HL-60/S4 treated with retinoic acid at 250 ng/mL for 4 days and 3 days (cell line): ENCODE measurements at regions not wholly inside any gene's neighbourhood (a gene's known extent, or its start where the extent isn't known, plus 50 kb on each side); places are given as distances from the start of the nearest gene placed in this dataset.

Experiments used
- in situ Hi-C: fragments of 300-500 bp; cut with MboI; formaldehyde crosslinking; loops from 2 replicates; pipeline ENCODE4 v1.7.0; 2022; ENCODE audit warnings: low sequenced_read_pairs

DNA sequence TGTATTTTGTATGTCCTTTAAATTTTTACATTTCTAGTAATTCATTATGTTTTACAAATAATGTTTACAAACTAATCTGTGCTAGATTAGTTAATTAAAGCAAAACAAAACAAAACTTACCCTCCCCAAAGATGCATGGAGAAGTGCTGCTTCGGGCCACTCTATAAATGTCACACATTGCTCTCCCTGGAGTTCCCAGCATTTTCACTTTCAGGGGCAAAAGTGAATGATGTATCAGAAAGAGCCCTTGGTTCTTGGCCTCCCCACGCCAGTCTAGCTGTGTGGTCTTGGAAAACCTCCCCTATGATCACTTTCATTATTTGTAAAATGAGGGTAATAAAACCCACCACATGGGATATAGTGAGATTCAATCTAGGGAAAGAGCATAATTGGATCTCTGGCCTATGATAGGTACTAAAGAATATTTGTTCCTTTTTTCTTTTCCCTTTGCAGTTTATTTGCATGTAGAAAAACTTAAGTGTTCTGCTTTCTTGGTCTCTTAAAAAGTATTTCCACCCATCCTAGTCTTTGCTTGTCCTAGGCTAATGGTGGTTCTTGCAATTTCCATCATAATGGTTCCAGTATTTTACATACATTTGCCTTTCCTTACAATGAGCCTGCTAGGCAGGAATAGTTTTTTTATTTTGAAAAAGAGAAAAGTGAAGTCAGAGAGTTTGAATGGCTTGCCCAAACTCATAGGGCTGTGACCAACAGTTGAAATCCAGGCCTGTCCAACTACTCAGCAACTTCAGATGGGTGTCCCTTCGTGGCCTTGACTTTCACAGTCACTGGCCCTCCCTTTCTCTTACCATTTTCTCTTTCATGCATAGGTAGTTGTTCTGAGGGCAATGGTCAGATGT lies 184.5 kb upstream of the KLF4 start:
- in situ Hi-C loops, result no loop called here

DNA sequence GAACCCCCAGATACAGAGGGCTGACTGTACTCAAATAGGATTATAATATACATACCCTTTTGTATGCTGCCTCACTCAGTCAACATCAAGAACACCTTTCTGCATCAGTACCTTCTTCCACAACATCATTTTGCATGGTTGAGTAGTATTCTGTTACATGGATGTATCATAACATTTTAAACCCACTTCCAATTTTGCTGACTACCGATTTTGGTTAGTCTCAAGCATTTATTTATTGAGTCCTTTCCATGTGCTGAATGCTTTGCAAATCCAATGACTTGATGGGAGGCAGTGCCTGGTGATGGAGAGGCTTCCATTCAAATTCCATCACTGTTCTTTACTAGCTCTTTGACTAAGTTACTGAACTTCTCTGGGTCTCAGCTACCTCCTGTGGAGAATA lies 182.0 kb upstream of the KLF4 start:
- in situ Hi-C loops, result no loop called here

DNA sequence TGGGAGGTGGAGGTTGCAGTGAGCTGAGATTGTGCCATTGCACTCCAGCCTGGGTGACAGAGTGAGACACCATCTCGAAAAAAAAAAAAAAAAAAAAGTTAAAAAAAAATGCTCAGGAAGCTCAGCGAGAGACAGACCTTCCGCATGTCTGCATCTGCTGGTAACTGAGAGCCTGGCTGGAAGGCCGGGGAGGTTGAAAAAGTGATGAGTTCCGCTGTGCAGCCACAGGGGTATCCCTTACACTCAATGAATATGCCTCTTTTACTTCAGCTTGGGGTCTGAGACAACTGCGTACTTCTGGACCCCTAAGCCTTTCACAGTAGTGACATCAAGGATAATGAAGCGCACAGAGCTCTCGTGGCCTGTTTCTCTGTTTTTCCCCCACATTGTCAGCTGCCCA lies 179.9 kb upstream of the KLF4 start:
- in situ Hi-C loops, result no loop called here

DNA sequence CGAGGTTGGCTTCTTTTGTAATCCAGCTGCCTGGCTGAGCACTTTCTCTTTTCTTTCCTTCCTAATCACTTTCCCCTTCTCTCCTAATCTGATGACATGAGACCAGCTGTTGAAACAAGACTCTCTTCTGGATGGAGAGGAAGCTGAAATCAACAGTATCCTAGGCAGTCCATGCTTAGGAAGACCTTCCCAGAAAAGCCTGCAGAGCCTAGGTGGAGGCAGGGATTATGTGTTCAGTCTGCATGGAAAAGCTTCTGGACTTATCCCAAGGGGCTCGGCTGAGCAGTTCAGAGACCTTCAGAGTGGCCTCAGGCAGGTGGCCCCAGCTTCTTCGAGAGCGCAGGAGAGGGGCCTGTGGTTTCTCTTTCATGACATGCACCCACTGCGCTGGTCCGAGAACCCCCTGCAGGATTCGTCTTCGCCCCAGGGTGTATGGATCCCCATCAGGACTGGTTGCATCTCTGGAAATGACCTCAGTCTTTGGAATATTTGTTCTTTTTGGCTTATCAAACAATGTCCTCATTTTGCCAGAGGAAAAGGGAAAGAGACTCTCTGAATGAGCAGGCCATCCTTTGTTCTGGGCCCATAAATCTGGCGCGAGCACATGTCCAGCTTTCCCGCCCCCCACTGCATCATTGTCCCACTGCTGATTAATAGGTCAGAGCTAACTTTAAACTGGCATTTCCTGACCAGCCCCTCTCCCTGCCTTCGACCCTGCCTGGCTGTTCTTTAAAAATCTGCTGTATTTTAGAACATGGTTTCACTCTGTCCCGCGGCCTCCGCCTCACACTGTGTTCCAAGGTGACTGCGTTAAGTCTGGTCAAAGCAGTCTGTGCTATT lies 177.9 kb upstream of the KLF4 start:
- in situ Hi-C loops, result no loop called here

DNA sequence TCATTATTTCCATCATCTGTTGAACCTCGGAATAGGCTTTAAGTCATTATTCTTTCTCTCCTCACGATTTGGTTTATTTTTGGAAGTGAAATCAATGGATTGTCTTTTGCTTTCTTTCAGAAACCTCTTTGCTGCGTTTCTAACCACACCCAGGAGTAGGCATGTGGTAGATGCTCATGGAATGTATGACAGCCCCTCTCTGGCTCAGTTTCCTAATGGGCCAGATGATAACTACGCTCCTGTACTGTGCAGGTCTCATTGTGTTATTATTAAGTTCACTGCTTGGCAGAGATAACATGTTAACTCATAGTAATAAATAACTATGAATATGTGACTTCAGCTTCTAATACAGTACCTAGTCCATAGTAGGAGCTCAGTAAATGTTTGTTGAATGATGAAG lies 175.5 kb upstream of the KLF4 start:
- in situ Hi-C loops, result no loop called here

DNA sequence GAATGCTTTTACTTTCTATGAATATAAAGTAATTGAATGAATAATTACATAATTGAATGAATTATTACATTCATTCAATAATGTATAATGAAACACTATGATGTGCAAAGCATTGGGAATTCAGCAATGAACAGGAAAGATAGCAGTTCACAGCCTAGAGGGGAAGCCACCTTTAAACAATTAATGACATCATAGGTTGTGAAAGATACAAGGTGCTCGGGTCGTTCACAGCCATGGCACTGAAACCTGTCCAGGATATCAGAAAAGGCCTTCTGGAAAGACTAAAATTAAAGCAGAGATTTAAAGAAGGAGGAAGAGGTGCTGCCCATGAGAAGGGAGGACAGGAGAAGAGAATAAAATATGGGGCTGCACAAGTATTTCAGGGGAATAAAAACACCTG lies 171.4 kb upstream of the KLF4 start:
- in situ Hi-C loops, result no loop called here

DNA sequence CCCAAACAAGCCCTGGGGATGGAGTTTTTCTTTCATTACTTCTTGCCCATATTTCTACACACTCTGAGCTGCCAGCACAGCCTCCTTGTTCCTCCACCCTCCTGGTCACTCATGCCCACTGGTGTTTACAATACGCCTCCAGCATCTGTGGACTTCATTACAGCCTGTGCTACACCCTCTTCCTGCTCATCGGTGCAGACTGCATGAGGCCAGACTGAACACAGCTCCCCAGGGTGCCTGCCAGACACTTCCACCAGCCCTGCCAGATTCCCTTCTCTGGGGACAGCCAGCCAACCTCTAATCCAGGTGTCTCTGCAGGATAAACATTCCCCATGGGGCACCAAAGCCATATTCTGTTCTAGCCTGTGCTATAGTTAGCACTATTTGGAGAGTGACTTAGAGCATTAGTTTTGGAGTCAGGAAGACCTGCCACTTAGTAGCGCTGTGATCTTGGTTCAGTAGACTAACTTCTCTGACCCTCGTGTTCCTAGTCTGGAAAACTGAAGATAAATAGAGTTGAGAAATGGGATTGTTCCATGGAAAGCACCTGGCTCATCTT lies 163.8 kb upstream of the KLF4 start:
- in situ Hi-C loops, result no loop called here

DNA sequence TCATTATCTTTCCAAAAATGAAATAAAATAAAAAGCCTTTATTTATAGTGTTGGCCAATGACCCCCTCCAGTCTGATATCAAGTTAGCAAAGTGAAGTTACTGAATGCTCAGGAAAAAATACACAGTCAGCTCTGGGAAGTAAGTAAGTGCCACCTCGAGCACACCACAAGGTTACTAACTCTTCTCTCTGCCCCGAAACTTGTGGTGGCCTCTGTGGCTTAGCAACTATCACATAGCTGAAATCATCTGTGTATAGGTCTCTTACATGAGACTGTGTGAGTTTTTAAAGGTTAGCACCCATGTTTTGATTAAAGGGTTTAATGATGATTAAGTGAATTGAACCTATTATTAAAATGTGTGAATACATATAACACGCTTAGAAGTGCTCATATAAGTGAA lies 161.4 kb upstream of the KLF4 start:
- in situ Hi-C loops, result no loop called here

DNA sequence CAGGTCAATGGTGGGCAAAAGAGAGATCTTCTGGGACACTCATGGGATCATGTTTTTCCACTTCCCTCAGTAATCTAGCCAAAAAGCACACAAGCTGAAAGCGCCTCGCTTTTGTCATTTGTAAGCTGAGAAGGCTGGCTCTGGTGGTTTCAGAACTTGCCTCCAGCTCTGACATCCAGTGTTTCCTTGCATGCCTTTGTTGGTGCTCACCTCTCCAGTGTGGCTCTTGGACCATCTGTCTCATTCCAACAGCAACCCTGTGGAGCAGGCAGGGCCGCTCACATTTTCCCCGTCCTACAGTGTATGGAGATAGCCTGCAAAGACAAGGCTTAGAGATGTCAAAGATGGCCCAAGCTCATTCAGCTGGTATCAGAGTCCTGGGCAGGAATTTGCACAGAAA lies 160.8 kb upstream of the KLF4 start:
- in situ Hi-C loops, result no loop called here

DNA sequence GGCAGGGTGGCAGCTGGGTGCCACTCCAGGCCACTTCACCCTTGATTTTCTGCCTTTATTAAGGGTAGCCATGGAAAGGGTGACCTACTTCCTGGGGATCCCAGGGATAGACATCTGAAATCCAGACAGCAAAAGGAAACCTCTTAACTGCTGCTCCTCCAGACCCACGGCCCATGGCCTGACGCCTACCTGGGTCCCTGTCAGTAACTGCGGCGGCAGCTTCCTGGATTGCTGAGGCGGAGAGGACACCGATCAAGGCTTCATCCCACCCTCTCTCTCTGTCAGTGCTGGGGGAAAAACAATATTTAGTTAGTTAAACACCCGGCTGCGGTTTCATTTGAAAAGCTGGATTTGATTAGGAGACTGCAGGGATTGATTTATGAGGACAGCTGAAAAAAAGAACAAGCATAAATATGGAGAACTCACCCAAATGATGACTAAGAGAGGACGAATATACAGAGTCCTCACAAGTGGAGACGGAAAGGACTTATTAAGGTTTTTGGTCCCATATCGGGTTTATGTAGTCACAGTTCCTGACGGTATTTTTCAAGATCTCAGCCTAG lies 158.7 kb upstream of the KLF4 start:
- in situ Hi-C loops, result no loop called here

DNA sequence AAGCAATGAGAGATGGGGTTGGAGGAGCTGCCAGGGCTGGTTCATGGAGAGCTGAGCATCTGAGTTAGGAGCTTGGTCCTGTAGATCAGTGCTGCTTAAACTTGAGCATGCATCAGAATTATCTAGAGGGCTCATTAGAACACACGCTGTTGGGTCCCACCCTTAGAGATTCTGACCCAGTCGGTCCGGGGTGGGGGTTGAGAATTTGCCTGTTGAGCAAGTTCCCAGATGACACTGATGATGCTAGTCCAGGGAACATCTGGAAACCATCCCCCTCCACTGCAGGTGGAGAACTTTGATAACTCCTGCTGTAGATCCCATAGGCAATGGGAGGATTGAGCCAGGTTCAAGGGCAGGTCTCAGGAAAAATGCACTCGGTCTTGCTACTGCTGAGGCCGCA lies 158.0 kb upstream of the KLF4 start:
- in situ Hi-C loops, result no loop called here

DNA sequence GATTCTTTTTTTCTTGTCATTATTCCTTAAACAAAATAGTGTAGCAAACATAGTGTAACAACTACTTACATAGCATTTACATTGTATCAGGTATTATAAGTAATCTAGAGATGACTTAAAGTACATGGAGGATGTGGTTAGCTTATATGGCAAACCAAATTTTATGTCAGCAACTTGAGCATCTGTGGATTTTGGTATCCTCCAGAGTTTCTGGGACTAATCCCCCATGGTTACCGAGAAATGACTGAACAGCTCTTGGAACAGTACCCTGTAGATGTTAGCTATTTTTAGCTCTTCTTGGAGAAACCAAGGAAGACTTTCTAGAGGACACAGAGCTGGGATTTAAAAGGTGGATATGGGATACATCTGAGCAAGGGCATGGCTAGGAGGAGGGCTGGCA lies 157.6 kb upstream of the KLF4 start:
- in situ Hi-C loops, result no loop called here

DNA sequence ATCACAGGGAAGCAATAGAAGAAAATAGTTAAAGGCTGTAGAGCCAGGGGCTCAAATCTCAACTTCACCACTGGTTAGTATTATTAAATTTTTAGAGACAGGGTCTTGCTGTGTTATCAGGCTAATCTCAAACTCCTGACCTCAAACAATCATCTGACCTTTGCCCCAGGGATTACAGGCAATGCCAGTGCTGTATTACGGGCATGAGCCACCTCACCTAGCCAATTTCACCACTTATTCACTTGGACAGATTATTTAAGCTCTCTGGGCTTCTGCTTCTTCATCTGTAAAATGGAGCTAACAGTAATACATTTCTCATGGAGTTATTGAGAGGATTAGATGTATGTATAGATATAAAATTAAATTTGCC lies 155.9 kb upstream of the KLF4 start:
- in situ Hi-C loops, result no loop called here

DNA sequence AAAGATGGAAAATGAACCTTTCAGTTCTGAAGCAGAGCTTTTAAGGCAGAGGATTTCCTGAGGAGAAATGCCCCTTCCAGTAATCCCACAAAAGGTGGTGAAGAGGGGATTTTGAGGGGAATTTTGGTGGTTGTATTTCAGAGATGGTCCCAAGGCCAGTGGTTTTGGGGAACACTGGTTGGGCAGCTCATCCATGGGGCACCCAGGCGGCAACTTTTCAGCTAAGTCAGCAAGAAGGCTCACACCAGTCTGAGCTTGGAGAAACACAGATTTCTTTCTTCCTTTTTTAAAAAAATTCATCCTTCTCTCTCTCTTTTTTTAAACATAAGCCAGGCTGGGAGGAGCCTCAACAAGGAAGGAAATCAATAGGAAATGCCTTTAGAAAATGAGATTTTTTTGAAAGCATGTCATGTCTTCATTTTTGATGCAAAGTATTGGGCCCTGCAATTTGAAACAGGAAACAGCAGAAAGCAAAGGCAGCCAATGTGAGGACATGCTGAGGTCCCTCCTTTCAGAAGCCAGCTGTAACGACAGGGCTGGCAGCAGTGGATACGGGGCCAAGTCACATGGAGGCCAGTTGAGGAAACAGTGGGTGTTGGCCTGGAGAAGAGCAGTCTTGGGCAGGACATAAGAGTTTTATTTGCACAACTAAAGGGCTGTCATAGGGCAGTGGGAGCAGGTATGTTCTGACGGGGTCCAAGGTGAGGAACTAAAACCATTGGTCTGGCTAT lies 155.3 kb upstream of the KLF4 start:
- in situ Hi-C loops, result no loop called here

DNA sequence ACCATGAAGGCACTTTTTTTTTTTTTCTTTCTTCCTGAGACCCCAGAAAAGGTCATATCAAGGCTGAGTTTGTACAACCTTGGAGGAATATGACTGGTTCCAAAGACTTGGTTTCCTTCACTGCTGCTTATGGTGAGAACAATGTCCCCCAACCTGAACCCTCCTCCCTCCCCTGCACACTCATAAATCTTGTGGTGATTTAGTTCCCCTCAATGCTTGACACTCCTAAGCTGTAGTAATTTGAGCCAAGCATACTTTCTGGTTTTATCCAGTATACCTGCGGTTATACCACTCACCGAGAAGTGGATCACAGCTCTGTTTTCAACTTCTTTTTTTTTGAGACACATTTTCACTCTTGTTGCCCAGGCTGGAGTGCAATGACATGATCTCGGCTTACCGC lies 149.9 kb upstream of the KLF4 start:
- in situ Hi-C loops, result no loop called here

DNA sequence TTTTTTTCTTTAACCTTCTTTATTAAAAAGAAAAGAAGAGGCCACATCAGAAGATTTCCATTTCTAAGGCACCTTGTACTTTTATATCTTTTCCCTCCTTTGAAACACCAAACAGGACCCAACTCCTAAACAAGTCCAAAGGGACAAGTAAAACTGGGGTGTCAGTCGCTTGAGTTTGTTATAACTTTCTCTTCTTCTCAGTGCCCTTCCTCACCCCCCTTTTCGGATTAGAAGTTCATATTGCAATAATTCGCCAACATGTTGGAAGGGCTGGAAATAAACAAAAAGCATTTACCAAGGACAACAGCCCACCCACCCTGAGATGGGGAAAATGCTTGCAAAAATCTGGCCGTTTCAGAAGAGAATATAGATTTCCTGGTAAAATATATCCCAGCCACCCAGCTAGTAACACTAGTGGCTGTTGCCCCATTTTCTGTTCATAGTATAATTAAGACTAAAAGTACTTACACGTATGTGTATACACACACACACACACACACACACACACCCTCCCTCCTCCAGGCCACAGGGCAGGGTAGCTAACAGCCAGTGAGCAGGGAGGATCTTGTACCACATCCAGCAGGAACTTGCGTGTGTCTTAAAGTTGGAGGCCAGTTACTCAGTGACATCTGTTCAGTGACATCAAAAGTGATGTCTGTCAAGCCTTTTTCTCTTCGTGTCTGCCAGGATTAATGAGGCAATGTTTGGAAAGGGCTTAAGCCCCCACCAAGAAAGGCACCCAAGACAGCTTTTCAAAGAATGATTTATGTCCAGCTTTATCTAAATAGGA lies 149.1 kb upstream of the KLF4 start:
- in situ Hi-C loops, result no loop called here

DNA sequence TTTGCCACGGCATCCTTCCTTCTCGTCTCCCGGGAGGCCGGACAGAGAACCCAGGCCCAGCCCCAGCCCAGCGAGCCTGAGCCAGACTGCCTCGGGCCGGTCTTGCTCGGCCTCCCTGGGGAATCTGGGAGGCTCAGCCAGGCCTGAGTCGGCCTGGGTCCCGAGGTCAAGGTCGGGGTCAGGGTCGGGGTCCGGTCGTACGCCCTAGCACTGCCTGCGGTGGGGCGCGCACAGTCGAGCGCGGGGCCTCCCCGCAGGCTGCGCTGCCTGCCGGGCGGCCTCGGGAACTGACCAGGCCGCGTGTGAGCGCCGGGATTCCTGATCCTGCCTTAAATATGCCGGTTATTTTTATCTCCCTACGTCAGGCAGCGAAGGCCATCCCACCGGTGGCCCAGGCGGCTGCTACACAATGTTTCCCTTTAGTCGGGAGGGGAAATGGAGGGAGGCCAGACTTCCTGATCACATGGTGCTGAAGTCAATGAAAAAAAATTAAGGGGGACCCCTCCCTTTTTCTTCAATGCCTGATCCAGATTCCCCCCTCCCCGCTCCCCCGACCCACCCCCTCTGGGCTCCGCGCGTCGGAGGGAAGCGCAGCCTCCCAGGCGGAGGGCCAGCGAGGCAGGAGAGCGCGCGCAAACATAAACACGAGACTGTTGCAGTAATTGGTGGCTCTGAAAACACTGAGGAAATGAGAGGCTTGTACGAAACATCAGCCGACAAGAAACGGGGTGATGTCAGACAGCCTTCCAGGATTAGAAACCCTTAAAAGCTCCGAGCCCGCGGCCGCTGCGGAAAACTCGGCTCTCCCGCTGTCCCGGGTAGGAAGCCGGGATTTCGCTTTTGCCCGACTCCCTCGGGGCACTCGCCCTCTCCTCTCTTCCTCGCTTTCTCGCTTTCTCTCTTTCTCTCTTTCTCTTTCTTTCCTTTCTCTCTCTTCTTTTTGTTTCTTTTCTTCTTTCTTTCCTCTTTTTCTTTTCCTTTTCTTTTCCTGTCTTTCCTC lies 148.2 kb upstream of the KLF4 start:
- in situ Hi-C loops, result no loop called here

DNA sequence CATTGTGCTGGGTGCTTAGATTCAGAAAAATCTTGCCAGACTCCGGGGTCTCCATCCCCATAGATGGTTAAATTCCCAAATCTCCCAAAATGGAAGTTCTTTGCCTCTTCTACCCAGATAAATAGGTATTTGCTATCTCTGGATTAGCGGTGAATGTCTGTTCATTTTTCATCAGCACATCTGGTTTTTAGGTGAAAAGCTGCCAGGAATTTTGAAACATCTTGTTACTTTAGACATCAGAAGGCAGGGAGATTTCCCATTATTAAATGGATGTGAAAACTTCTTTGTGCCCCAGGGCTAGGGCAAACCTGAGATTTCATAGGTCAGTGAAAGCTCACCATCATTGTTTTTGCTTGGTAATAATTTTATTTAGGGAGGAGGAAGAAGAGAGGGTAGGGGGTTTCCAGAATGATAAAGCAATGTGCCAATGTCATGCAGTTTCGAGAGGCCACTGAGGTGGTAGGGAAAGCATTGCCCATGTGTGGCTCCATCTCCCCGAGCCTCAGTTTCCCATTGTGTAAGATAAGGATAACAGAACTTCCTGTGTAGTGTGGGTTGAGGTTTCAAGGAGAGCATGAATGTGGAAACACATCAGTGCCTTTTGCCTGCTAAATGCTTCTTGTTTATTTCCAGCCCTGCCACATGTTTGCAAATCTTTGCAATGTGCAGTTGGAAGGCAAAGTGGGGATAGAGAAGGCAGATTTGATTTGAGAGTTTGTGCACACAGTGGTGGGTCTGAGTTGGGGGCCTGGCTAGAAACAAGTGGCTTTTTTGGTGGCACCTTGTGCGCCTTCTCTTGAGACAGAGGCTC lies 147.2 kb upstream of the KLF4 start:
- in situ Hi-C loops, result no loop called here
